K562 (cell line): ENCODE measurements at regions not wholly inside any gene's neighbourhood (a gene's known extent, or its start where the extent isn't known, plus 50 kb on each side); places are given as distances from the start of the nearest gene placed in this dataset.

Experiments used
- ATAC-seq: fragments of 200-7000 bp; cut with Tn5 transposase; 3 replicates; pipeline ENCODE4 v1.9.1; 2020; ENCODE audit warnings: moderate library complexity
- BruUV-seq: library from RNA; stranded (reverse); fragments of 400-500 nt; replicated peaks from 2 replicates; lab custom pipeline; 2021; lab: Mats Ljungman, UMichigan
- CTCF ChIA-PET: fragments of 300-600 bp; formaldehyde crosslinking; extraction: SDS; loops from one replicate; lab custom pipeline; 2021; ENCODE audit warnings: low intra/inter-chr PET ratio; lab: Yijun Ruan, JAX
- POLR2A ChIA-PET: fragments of 300-600, 350-650 bp; sonication (Branson Sonifier 250); formaldehyde crosslinking; extraction: SDS; loops from one replicate; lab custom pipeline; 2021; ENCODE audit warnings: antibody characterized with exemption, inconsistent platforms; lab: Yijun Ruan, JAX
- DNase-seq, 4 experiments: peaks; one replicate each; pipeline versions ENCODE4 v3.0.0 to v3.0.0-alpha.2; 2011 to 2018; ENCODE audit warnings: low spot score in 3 of 4, mixed read lengths in 3 of 4; ENCODE audit errors: extremely low read depth in 1 of 4
- FAIRE-seq: peaks from 2 replicates; lab custom pipeline; 2011; peaks lifted over from hg19 to GRCh38; lab: Jason Lieb, UNC
- H2AFZ ChIP-seq: 2 replicates; pipeline ENCODE4 v1.6.0; 2011; ENCODE audit warnings: low read depth, low read length, control low read depth, inconsistent platforms
- H3K27ac ChIP-seq: fragments of 200-600 bp; 3 replicates; pipeline ENCODE4 v1.8.0; 2011; ENCODE audit warnings: low read depth, mild to moderate bottlenecking, control low read depth, inconsistent platforms, low read length, moderate library complexity, mixed read lengths; ENCODE audit errors: extremely low read depth
- H3K27me3 ChIP-seq, 2 experiments: fragments of 300-600 bp in 1 of 2; 2 replicates in 1 of 2; 3 replicates in 1 of 2; pipeline versions ENCODE4 v1.6.0 to v1.8.0; 2011; ENCODE audit warnings: inconsistent platforms in 2 of 2, low read length in 2 of 2, mild to moderate bottlenecking in 1 of 2, mixed read lengths in 1 of 2, moderate library complexity in 1 of 2; ENCODE audit not compliant: control insufficient read depth in 2 of 2, insufficient read depth in 2 of 2
- H3K36me3 ChIP-seq: fragments of 300-600 bp; 3 replicates; pipeline ENCODE4 v1.8.0; 2011; ENCODE audit warnings: mild to moderate bottlenecking, low read length, inconsistent platforms; ENCODE audit not compliant: control insufficient read depth, insufficient read depth
- H3K4me1 ChIP-seq, 2 experiments: fragments of 200-600 bp in 1 of 2; replicated peaks in 1 of 2; 2 replicates in 1 of 2; 3 replicates in 1 of 2; pipeline versions ENCODE4 v1.5.1 to v1.8.0; 2011; ENCODE audit warnings: inconsistent platforms in 2 of 2, low read length in 2 of 2, mild to moderate bottlenecking in 1 of 2, mixed read lengths in 1 of 2, moderate library complexity in 1 of 2; ENCODE audit not compliant: control insufficient read depth in 2 of 2, insufficient read depth in 2 of 2
- H3K4me2 ChIP-seq: 2 replicates; pipeline ENCODE4 v1.6.1; 2011; ENCODE audit warnings: low read length, control low read depth, inconsistent platforms, mixed read lengths; ENCODE audit not compliant: insufficient read depth
- H3K4me3 ChIP-seq: fragments of 200-600 bp; sonication (generic), shearing (Covaris generic); 2 replicates; pipeline ENCODE4 v1.5.1; 2016; ENCODE audit warnings: control low read depth, inconsistent platforms
- H3K79me2 ChIP-seq: fragments of 200-600 bp; 3 replicates; pipeline ENCODE4 v1.8.0; 2011; ENCODE audit warnings: low read length, inconsistent platforms; ENCODE audit not compliant: control insufficient read depth, insufficient read depth
- H3K9ac ChIP-seq, 2 experiments: 2 replicates each; pipeline versions ENCODE4 v1.6.0 to v1.6.1; 2011; ENCODE audit warnings: low read depth in 2 of 2, low read length in 2 of 2, control low read depth in 1 of 2, inconsistent platforms in 1 of 2, mild to moderate bottlenecking in 1 of 2, mixed read lengths in 1 of 2; ENCODE audit not compliant: insufficient read depth in 1 of 2
- H3K9me1 ChIP-seq: one replicate; pipeline ENCODE4 v1.6.0; 2011; ENCODE audit warnings: inconsistent platforms, mild to moderate bottlenecking, low read length, moderate library complexity; ENCODE audit not compliant: control insufficient read depth, insufficient read depth
- H3K9me3 ChIP-seq: replicated peaks from 2 replicates; pipeline ENCODE4 v1.5.1; 2011; ENCODE audit warnings: low read depth, low read length, inconsistent platforms; ENCODE audit not compliant: control insufficient read depth, insufficient read depth
- H4K20me1 ChIP-seq: replicated peaks from 2 replicates; pipeline ENCODE4 v1.6.1; 2011; ENCODE audit warnings: low read length, inconsistent platforms, mixed read lengths; ENCODE audit not compliant: control insufficient read depth, insufficient read depth
- ASH1L ChIP-seq: fragments of 450-650 bp; IDR thresholded peaks from 2 replicates; pipeline ENCODE4 v1.6.1; 2018; ENCODE audit warnings: borderline replicate concordance, mild to moderate bottlenecking, low read depth; ENCODE audit not compliant: partially characterized antibody
- ETV1 ChIP-seq: fragments of 450-650 bp; conservative IDR thresholded peaks from 2 replicates; pipeline ENCODE4 v1.6.1; 2016; ENCODE audit warnings: missing genetic modification characterization, control low read depth, low read depth, missing compliant biosample characterization
- HMGN3 ChIP-seq: IDR thresholded peaks from 2 replicates; pipeline ENCODE4 v1.6.1; 2011; ENCODE audit warnings: borderline replicate concordance, low read depth, mild to moderate bottlenecking, mixed read lengths, low read length; ENCODE audit not compliant: insufficient read length; ENCODE audit errors: extremely low read depth
- KAT7 ChIP-seq: sonication (generic); formaldehyde crosslinking; IDR thresholded peaks from 2 replicates; pipeline ENCODE4 v1.8.0; 2022; ENCODE audit warnings: missing genetic modification reagents, mild to moderate bottlenecking, borderline replicate concordance
- RBM34 ChIP-seq: fragments of 200-400 bp; formaldehyde crosslinking; IDR thresholded peaks from 2 replicates; pipeline ENCODE4 v1.6.1; 2018; ENCODE audit warnings: low read length, borderline replicate concordance; ENCODE audit not compliant: insufficient read depth
- THAP12 ChIP-seq: fragments of 250-450 bp; sonication (Bioruptor Pico); IDR thresholded peaks from 2 replicates; pipeline ENCODE4 v1.9.0; 2021; ENCODE audit warnings: mild to moderate bottlenecking, inconsistent platforms
- ZNF76 ChIP-seq: fragments of 250-450 bp; sonication (Bioruptor Pico); IDR thresholded peaks from 2 replicates; pipeline ENCODE4 v1.4.0; 2020; ENCODE audit warnings: mild to moderate bottlenecking, moderate library complexity, borderline replicate concordance
- WGBS: fragments of 100-300 bp; shearing (Covaris generic); methylation state at CpG from one replicate; pipeline ENCODE4 v1.1.6; 2016; ENCODE audit warnings: low coverage, mixed read lengths; ENCODE audit not compliant: insufficient coverage; ENCODE audit errors: missing lambda C conversion rate; 5-methylcytosine and 5-hydroxymethylcytosine counted together
- in situ Hi-C: fragments of 300-500 bp; cut with MboI; formaldehyde crosslinking; loops from 4 replicates; pipeline ENCODE4 v1.15.0; 2018; ENCODE audit warnings: inconsistent platforms, mixed read lengths
- intact Hi-C: fragments of 100-400 bp; cut with micrococcal nuclease; formaldehyde crosslinking; loops from 2 replicates; pipeline ENCODE4 v1.14.2; 2022
- TF ChIP-seq, protein P1 (sequence below): sonication (generic); IDR thresholded peaks from 2 replicates; pipeline ENCODE4 v1.6.1; 2016

DNA sequence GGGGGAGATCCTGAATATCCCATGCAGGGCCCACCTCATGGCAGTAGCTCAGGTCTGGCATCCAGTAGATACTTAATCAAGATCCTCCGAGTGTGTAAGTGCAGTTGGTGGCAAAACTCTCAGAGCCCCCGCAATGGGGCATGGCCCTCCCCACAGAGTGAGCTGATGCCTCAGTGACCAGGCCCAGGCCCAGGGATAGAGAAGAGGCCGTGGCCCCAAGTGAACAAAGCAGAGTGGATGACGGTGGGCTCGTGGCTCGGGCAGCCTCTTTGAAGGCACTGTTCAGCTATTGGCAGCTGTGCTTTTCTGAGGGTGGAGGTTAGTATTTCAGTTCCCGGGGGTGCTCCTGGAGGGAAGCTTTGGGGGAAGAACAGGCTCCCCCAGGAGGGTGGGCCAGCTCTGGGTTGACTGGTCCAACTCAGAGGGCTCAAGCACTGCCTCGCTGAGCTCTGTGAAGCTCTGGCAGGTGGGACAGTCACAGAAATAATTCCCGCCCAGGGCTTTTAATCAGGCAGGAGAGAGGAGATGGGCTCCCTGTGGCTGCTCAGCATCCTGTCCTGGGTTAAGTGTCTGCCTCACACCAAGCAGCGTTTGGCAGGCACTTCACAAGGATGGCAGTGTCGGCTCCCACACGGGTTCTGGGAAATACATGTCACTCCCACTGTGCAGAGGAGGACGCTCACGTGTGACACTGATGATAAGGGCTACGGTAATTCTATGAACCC, 583.6 kb downstream of the TCERG1L start:
- CTCF ChIA-PET = no interaction called here

More for the DNA sequence above, 583.6 kb downstream of the TCERG1L start:
- H3K27ac ChIP-seq = no peak overlapping the region
- no peaks in the 10 kb centered on the region for H3K9me1 ChIP-seq
- no peaks in the 10 kb centered on the region for H3K36me3 ChIP-seq
- no peak overlapping the region for H2AFZ ChIP-seq
- H4K20me1 ChIP-seq = no peaks in the 10 kb centered on the region
- no TSS peak for BruUV-seq
- intact Hi-C loops = no loop called here
- TF ChIP-seq KAT7 (CRISPR knock-in tag) (no peak), HMGN3 (no peak), ASH1L (no peak), THAP12 (CRISPR knock-in tag) (no peak), ETV1 (no peak), ZNF76 (CRISPR knock-in tag) (no peak), RBM34 (no peak)
- TF ChIP-seq, protein P1, sequence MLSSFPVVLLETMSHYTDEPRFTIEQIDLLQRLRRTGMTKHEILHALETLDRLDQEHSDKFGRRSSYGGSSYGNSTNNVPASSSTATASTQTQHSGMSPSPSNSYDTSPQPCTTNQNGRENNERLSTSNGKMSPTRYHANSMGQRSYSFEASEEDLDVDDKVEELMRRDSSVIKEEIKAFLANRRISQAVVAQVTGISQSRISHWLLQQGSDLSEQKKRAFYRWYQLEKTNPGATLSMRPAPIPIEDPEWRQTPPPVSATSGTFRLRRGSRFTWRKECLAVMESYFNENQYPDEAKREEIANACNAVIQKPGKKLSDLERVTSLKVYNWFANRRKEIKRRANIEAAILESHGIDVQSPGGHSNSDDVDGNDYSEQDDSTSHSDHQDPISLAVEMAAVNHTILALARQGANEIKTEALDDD = no peak
- no peak for FAIRE-seq
- no peak for ATAC-seq
- H3K4me1 ChIP-seq = peaks cover 0 to 6% of the 10 kb centered on the region in 2 experiments; a peak in 2 of 5 replicates
- no peak for DNase-seq
- no peaks in the 10 kb centered on the region for H3K79me2 ChIP-seq
- WGBS = 0% methylated on average over 10 of the region's 15 CpGs
- no peaks in the 10 kb centered on the region for H3K27me3 ChIP-seq
- no peak overlapping the region for H3K4me2 ChIP-seq
- no peak overlapping the region for H3K4me3 ChIP-seq
- no peak overlapping the region for H3K9ac ChIP-seq
- in situ Hi-C loops = no loop called here
- POLR2A ChIA-PET = no interaction called here
- no peaks in the 10 kb centered on the region for H3K9me3 ChIP-seq
